Right lobe of liver (tissue), 6 donors: ENCODE measurements at regions not wholly inside any gene's neighbourhood (a gene's known extent, or its start where the extent isn't known, plus 50 kb on each side); places are given as distances from the start of the nearest gene placed in this dataset.

Experiments
- ATAC-seq, 4 donors: fragments of 200-7000 bp; cut with Tn5 transposase; one replicate each; pipeline ENCODE4 v1.9.1; 2020; ENCODE audit warnings: mild to moderate bottlenecking in 4 of 4, moderate library complexity in 4 of 4
- DNase-seq, 3 donors: peaks; one replicate each; pipeline ENCODE4 v3.0.0-alpha.2; 2020
- H3K27ac ChIP-seq, 3 donors: fragments of 200-600 bp; one replicate each; pipeline ENCODE4 v1.8.0; 2022
- H3K27me3 ChIP-seq, 2 donors: fragments of 200-600 bp; one replicate each; pipeline ENCODE4 v1.8.0; 2022
- H3K36me3 ChIP-seq, 4 donors: fragments of 200-600 bp; sonication (generic) in 1 of 4; one replicate each; pipeline versions ENCODE4 v1.5.1 to v1.8.0; 2017 to 2022; ENCODE audit warnings: control low read depth in 1 of 4
- H3K4me1 ChIP-seq, 4 donors: fragments of 200-600 bp; sonication (generic) in 1 of 4; one replicate each; pipeline versions ENCODE4 v1.5.1 to v1.8.0; 2017 to 2022; ENCODE audit warnings: control low read depth in 1 of 4
- H3K4me3 ChIP-seq, 3 donors: fragments of 200-600 bp; one replicate each; pipeline ENCODE4 v1.8.0; 2022
- H3K9me3 ChIP-seq, 4 donors: fragments of 200-600 bp; sonication (generic) in 1 of 4; one replicate each; pipeline versions ENCODE4 v1.5.1 to v1.8.0; 2017 to 2022; ENCODE audit warnings: control low read depth in 1 of 4
- CTCF ChIP-seq, 4 donors: fragments of 200-600 bp in 3 of 4; fragments of 450-650 bp in 1 of 4; IDR thresholded peaks; one replicate each; pipeline versions ENCODE4 v1.5.1 to v1.8.0; 2016 to 2022; ENCODE audit warnings: antibody characterized with exemption in 4 of 4, mild to moderate bottlenecking in 2 of 4
- POLR2A ChIP-seq: fragments of 450-650 bp; IDR thresholded peaks from one replicate; pipeline ENCODE4 v1.6.1; 2017; ENCODE audit warnings: antibody characterized with exemption, mild to moderate bottlenecking
- WGBS: methylation state at CpG from one replicate; pipeline ENCODE4 v1.1.6; 2018; ENCODE audit warnings: low coverage, low lambda C conversion rate; ENCODE audit not compliant: insufficient coverage; ENCODE audit errors: missing lambda C conversion rate; 5-methylcytosine and 5-hydroxymethylcytosine counted together
- intact Hi-C, 2 donors: fragments of 100-400 bp; cut with DNase I; formaldehyde crosslinking; loops; one replicate each; pipeline versions ENCODE4 v1.11.2 to v1.14.1; 2022
- donor health status: DM: no; HTN: yes; CAD: no.
- donor health status: DM: no; HTN: no; CAD: no.
- donor health status: DM: no; HTN: no; CAD: no.
- donor health status: DM: no; HTN: yes; CAD: no.
- donor health status: DM: no; HTN: yes; CAD: no.

- Histone ChIP-seq H3K4me1 (no peaks in the 10 kb centered on the region), H3K9me3 (no peaks in the 10 kb centered on the region), H3K27ac (no peak overlapping the region), H3K4me3 (no peak overlapping the region), H3K36me3 (no peaks in the 10 kb centered on the region), H3K27me3 (no peaks in the 10 kb centered on the region)
- no peak for DNase-seq
- TF ChIP-seq CTCF (IDR thresholded peaks at IDR 0.05): no peak
- no peak for TF ChIP-seq POLR2A
- WGBS: 77% methylated on average over 6 of the region's 7 CpGs
- intact Hi-C loops: no loop called here
- ATAC-seq: no peak
Measured at GRCh38 chr6:137950581-137950980, 83.5 kb downstream of the TNFAIP3 start.

- no peaks in the 10 kb centered on the region for H3K4me1 ChIP-seq
- no peak overlapping the region for H3K27ac ChIP-seq
- no peaks in the 10 kb centered on the region for H3K36me3 ChIP-seq
- DNase-seq (no peak), ATAC-seq (peak; percentile 13 to 51 (median 30))
- no peak overlapping the region for H3K4me3 ChIP-seq
- no peaks in the 10 kb centered on the region for H3K9me3 ChIP-seq
- TF ChIP-seq POLR2A (no peak), CTCF (IDR thresholded peaks at IDR 0.05) (no peak)
- intact Hi-C loops: no loop called here
- WGBS: 69% methylated on average over 2 of the region's 3 CpGs
- H3K27me3 ChIP-seq: no peaks in the 10 kb centered on the region
Measured at GRCh38 chr6:137951064-137951597, 84.1 kb downstream of the TNFAIP3 start.

- intact Hi-C loops: no loop called here
- H3K27me3 ChIP-seq: no peaks in the 10 kb centered on the region
- DNase-seq (no peak), ATAC-seq (no peak)
- H3K9me3 ChIP-seq: no peaks in the 10 kb centered on the region
- no peak overlapping the region for H3K4me3 ChIP-seq
- H3K36me3 ChIP-seq: no peaks in the 10 kb centered on the region
- H3K27ac ChIP-seq: no peak overlapping the region
- WGBS: 83% methylated on average over 1 of the region's 2 CpGs
- no peaks in the 10 kb centered on the region for H3K4me1 ChIP-seq
- no peak for TF ChIP-seq CTCF (IDR thresholded peaks at IDR 0.05)
- no peak for TF ChIP-seq POLR2A
Measured at GRCh38 chr6:137952247-137952646, 85.2 kb downstream of the TNFAIP3 start.

- ATAC-seq (no peak), DNase-seq (no peak)
- H3K27ac ChIP-seq: no peak overlapping the region
- no peak overlapping the region for H3K4me3 ChIP-seq
- no peaks in the 10 kb centered on the region for H3K4me1 ChIP-seq
- no peak for TF ChIP-seq POLR2A
- no peak for TF ChIP-seq CTCF (IDR thresholded peaks at IDR 0.05)
- no peaks in the 10 kb centered on the region for H3K36me3 ChIP-seq
- H3K27me3 ChIP-seq: no peaks in the 10 kb centered on the region
- 58% methylated on average over 1 of the region's 1 CpG for WGBS
- no peaks in the 10 kb centered on the region for H3K9me3 ChIP-seq
- intact Hi-C loops: no loop called here
Measured at GRCh38 chr6:137953761-137954160, 86.7 kb downstream of the TNFAIP3 start.

GRCh38 chr6:137954253-137954652 is 87.2 kb downstream of the TNFAIP3 start:
- H3K4me1 ChIP-seq: no peaks in the 10 kb centered on the region
- H3K9me3 ChIP-seq: no peaks in the 10 kb centered on the region
- no peaks in the 10 kb centered on the region for H3K27me3 ChIP-seq
- H3K36me3 ChIP-seq: no peaks in the 10 kb centered on the region
- intact Hi-C loops: no loop called here
- no peak for TF ChIP-seq POLR2A
- TF ChIP-seq CTCF (IDR thresholded peaks at IDR 0.05): no peak
- no peak for DNase-seq
- WGBS: 87% methylated on average over 2 of the region's 2 CpGs
- no peak overlapping the region for H3K27ac ChIP-seq
- ATAC-seq: no peak
- no peak overlapping the region for H3K4me3 ChIP-seq
